GM19035 (cell line): ENCODE measurements at regions not wholly inside any gene's neighbourhood (a gene's known extent, or its start where the extent isn't known, plus 50 kb on each side); places are given as distances from the start of the nearest gene placed in this dataset.
"Not testable (repeated sequence)": the region's sequence is repeated elsewhere in the genome, so short reads cannot be mapped to it uniquely, and the experiment has no call there.

Experiments
- ATAC-seq: cut with Tn5 transposase; IDR thresholded peaks from one replicate; pipeline ENCODE4 v1.9.1; 2021; ENCODE audit not compliant: unreplicated experiment

GRCh38 chr6:21333715-21334114, 259.8 kb upstream of the SOX4 start:
- no peak for ATAC-seq

DNA sequence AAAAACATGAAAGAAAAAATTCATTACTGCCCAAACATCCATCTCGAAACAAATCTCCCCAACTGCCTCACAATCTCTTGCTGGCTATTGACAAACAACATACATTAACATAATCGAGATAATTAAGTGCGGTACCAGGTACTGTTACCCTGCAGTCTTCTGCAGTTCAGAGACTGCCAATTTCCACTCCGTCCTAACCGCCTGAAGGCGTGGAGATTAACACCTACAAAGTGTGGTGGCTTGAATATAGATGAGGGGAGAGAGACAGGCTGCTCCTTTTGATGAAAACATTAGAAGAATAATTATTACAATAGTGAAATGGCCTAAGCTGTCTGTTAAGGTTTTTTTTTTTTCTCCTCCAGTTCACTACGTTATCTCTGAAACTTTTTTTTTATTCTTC, 258.9 kb upstream of the SOX4 start:
- ATAC-seq, result no peak

DNA sequence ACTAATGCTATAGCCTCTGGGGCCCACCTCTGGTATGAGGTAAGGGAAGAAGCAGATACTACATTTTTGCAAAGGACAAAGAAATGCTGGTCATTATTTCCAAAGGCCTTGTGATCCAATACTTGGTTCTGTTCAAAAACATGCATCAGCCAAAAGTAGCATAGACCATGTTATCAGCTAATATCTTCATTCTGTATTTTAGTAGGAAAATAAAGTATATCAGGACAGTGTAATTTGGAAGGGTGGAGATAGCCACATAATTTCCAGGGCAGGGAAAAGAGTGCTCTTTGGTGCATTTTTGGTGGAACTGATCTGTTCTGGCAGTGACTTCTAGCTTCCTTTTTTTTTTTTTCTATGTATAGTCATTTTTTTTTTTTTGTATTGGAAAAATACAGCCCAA, 258.0 kb upstream of the SOX4 start:
- no peak for ATAC-seq

DNA sequence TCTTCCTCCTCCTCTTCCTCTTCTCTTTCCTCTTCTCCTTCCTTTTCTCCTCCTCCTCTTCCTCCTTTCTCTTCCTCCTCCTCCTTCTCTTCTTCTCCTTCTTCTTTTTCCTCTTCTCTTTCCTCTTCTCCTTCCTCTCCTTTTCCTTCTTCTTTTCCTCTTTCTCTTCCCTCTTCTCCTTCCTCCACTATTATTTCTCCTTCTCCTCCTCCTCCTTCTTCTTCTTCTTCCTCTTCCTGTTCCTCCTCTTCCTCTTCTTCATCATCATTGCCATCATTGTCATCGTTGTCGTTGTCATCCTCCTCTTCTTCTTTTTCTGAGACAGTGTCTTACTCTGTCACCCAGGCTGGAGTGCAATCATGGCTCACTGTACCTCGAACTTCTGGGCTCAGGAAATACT, 256.3 kb upstream of the SOX4 start:
- no peak for ATAC-seq

- no peak for ATAC-seq
Observed at GRCh38 chr6:21340573-21340972, 253.0 kb upstream of the SOX4 start.

DNA sequence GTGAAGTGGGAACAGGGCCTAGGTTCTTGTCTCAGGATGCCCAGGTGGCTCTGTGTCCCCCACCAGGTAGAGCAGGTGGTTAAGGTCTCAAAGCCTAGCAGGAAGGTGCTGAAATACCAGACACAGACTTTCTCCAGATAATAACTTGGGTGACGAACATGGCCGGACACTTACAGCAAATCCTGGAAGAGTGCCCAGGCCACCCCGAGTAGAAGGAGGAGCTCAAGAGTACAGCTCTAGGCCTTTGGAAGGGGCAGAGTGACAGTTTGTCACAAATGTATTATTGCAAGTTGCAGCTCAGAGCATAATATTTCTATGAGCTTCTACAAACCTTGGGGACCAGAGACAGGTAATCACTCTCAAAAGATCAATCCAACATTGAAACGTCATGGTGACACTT, 251.6 kb upstream of the SOX4 start:
- ATAC-seq, result no peak

- ATAC-seq, result no peak
Observed at GRCh38 chr6:21342501-21342900, 251.1 kb upstream of the SOX4 start.

DNA sequence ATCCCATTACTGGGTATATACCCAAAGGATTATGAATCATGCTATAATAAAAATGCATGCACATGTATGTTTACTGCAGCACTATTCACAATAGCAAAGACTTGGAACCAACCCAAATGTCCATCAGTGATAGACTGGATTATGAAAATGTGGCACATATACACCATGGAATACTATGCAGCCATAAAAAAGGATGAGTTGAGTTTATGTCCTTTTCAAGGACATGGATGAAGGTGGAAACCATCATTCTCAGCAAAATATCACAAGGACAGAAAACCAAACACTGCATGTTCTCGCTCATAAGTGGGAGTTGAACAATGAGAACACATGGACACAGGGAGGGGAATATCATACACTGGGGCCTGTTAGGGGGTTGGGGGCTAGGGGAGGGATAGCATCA, 247.8 kb upstream of the SOX4 start:
- ATAC-seq, result not testable (repeated sequence)

DNA sequence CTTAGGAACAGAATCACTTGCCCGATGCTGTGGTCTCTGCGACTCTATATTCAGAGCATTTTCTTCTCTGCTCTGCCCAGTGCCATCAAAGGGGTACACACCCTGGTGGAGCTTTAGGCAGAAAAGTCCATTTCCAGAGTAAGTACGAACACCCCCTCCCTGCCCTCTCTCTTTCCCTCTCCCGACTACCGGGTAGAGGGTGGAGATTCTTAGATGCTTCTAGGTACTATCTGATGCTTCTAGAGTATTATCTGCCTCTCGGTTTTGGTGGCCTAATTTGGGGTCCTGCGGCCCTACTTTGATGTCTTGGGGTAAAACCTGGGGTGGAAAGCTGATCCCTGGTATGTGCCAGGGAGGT, 245.4 kb upstream of the SOX4 start:
- ATAC-seq, result no peak

DNA sequence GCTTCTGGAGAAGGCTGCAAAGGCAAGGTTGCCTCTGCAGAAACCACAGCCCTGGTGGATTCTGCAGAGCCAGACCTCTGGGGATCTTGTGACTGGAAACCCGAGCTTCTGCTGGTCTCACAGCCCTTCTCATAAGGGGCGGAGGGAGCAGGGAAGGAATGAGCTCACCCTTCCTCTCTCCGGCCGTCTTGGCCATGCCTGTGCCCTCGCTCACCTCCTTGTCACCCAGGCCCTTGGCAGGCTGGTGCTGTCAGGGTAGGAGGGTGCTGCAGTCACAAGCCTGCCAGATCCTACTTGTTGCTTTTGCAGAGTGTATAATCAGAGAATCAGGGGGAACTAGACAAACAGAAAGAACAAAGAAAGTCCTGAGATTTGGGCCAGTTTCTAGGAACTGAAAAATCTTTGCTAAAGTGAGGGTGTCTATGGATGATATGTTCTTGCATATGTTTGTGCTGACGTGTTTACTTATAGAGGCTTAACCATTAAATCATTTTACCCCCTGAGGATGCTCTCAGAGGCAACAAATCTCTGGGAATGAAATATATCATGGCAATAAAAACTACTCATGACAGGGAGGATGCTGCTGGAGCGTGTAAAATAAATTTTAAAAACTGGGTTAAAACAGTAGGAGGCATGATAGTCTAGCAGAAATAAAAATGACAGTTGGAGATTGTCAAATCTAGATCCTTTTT, 244.9 kb upstream of the SOX4 start:
- no peak for ATAC-seq

DNA sequence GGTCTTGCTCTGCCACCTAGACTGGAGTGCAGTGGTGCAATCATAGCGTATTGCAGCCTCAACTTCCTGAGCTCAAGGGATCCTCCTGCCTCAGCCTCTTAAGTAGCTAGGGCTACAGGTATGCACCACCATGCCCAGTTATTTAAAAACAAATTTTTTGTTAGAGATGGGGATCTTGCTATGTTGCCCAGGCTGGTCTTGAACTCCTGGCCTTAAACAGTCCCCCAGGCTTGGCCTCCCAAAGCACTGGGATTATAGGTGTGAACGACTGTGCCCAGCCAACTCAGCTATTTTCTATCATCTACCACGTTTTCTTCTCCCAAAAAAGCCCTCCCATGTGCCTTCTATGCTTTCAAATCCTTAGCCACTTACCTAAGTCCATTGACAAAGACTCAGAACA, 243.7 kb upstream of the SOX4 start:
- ATAC-seq, result no peak

- no peak for ATAC-seq
Observed at GRCh38 chr6:21350926-21351325, 242.6 kb upstream of the SOX4 start.

- no peak for ATAC-seq
Observed at GRCh38 chr6:21352131-21352530, 241.4 kb upstream of the SOX4 start.

- no peak for ATAC-seq
Observed at GRCh38 chr6:21354805-21355238, 238.7 kb upstream of the SOX4 start.

GRCh38 chr6:21355638-21356037, 237.9 kb upstream of the SOX4 start:
- ATAC-seq, result no peak

GRCh38 chr6:21357262-21357661, 236.3 kb upstream of the SOX4 start:
- no peak for ATAC-seq

DNA sequence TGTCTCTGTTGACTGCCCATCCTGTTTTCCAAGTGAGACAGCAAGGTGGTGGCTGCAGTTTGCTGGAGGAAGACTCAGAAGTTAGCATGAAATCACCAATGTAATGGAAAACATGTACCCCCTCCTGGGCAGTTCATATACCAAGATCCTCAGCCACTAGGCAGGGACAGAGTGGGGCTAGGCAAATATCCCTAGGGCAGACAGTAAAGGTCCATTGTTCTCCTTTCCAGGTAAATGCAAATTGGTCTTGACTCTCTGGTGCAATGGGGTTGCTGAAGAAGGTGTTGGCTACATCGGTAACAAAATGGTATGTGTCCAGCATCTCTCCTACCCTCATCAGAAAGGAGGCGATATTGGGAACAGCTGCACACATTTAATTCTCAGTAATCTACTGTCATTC, 233.6 kb upstream of the SOX4 start:
- ATAC-seq, result no peak

DNA sequence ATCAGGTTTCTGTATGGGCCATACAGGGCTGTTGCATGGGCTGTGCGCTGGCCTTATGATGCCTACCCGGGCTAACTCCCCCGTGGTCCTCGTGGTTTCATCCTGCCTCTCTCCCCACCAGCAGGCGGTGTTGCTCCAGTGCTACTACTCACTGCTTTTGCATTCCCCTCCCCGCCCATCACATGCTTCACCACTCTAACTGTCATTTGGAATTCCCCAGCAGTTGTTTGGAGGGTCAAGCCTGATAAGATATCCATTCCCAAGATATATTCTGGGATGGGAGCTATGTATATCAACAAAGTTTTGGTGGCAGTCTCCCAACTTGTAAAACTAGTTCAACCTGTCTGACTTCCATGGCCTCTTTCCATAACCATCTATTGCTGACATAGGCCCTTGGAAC, 233.2 kb upstream of the SOX4 start:
- no peak for ATAC-seq

- no peak for ATAC-seq
Observed at GRCh38 chr6:21367148-21367547, 226.4 kb upstream of the SOX4 start.

GRCh38 chr6:21367649-21368154, 225.8 kb upstream of the SOX4 start:
- ATAC-seq, result no peak

GRCh38 chr6:21371061-21371460, 222.5 kb upstream of the SOX4 start:
- ATAC-seq, result no peak

DNA sequence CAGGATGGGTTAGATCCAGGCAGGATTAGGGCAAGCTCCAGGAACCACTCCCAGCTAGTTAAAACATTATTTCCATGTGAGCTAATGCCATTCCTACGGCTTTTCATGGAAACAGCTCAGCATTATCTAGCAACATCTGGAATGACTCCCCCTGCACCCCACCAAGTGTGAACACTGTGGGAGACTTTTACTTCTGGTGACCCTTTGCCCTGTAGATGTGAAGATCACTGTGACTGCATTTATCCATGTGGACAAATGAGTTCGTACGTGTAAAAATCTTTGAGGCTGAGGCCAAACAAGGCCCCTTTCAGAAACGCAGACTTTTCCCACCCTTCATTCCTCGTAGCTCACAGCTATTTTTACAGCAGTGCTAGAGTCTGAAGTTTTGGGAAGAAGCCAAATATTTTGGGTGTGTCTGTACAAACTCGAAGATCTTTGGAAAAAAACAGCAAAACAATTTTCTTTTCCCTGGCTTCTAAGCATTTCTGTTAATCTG, 221.8 kb upstream of the SOX4 start:
- no peak for ATAC-seq
